ENCODE measurements at regions not wholly inside any gene's neighbourhood (a gene's known extent, or its start where the extent isn't known, plus 50 kb on each side); places are given as distances from the start of the nearest gene placed in this dataset.

- Histone ChIP-seq H3K27ac (replicated peaks) (no peak overlapping the region), H3K9me3 (replicated peaks) (no peaks in the 10 kb centered on the region), H3K27me3 (ENCODE audit: low read depth) (no peaks in the 10 kb centered on the region), H3K36me3 (no peaks in the 10 kb centered on the region), H3K4me1 (peaks cover 42% of the 10 kb centered on the region), H3K4me3 (no peak overlapping the region)
- no peak for DNase-seq
- no peak for TF ChIP-seq CTCF (IDR thresholded peaks at IDR 0.05; ENCODE audit: borderline replicate concordance)
- intact Hi-C loops (cut with micrococcal nuclease): no loop called here
These were observed 158.3 kb upstream of the DTNA start for GRCh38 chr18:34551824-34552223.

GRCh38 chr18:34562252-34562870, 147.7 kb upstream of the DTNA start:
- DNase-seq: no peak
- Histone ChIP-seq H3K4me3 (peak overlapping the region; percentile 22), H3K9me3 (replicated peaks) (no peaks in the 10 kb centered on the region), H3K27me3 (ENCODE audit: low read depth) (no peaks in the 10 kb centered on the region), H3K4me1 (peaks cover 17% of the 10 kb centered on the region), H3K27ac (replicated peaks) (peak overlapping the region; percentile 55), H3K36me3 (no peaks in the 10 kb centered on the region)
- intact Hi-C loops (cut with micrococcal nuclease): no loop called here
- TF ChIP-seq CTCF (IDR thresholded peaks at IDR 0.05; ENCODE audit: borderline replicate concordance): no peak

GRCh38 chr18:34567857-34568256, 142.2 kb upstream of the DTNA start:
- intact Hi-C loops (cut with micrococcal nuclease): no loop called here
- H3K27ac ChIP-seq (replicated peaks): no peak overlapping the region
- TF ChIP-seq CTCF (IDR thresholded peaks at IDR 0.05; ENCODE audit: borderline replicate concordance): no peak
- H3K4me3 ChIP-seq: no peak overlapping the region
- H3K27me3 ChIP-seq (ENCODE audit: low read depth): no peaks in the 10 kb centered on the region
- no peaks in the 10 kb centered on the region for H3K9me3 ChIP-seq (replicated peaks)
- H3K36me3 ChIP-seq: no peaks in the 10 kb centered on the region
- DNase-seq: no peak
- H3K4me1 ChIP-seq: no peaks in the 10 kb centered on the region

- DNase-seq: no peak
- no peaks in the 10 kb centered on the region for H3K27me3 ChIP-seq (ENCODE audit: low read depth)
These were observed 133.5 kb upstream of the DTNA start for GRCh38 chr18:34576622-34577021.

GRCh38 chr18:34583895-34584294, 126.2 kb upstream of the DTNA start:
- DNase-seq: no peak
- H3K4me1 ChIP-seq: no peaks in the 10 kb centered on the region
- intact Hi-C loops (cut with micrococcal nuclease): no loop called here
- peaks cover 21% of the 10 kb centered on the region for H3K9me3 ChIP-seq (replicated peaks)
- H3K27me3 ChIP-seq (ENCODE audit: low read depth): no peaks in the 10 kb centered on the region
- H3K27ac ChIP-seq (replicated peaks): no peak overlapping the region
- TF ChIP-seq CTCF (IDR thresholded peaks at IDR 0.05; ENCODE audit: borderline replicate concordance): no peak
- H3K36me3 ChIP-seq: no peaks in the 10 kb centered on the region
- H3K4me3 ChIP-seq: no peak overlapping the region

More at GRCh38 chr18:34576622-34577021, 133.5 kb upstream of the DTNA start:
- Histone ChIP-seq H3K4me1 (no peaks in the 10 kb centered on the region), H3K4me3 (no peak overlapping the region), H3K9me3 (replicated peaks) (peaks cover 26% of the 10 kb centered on the region), H3K27ac (replicated peaks) (no peak overlapping the region), H3K36me3 (no peaks in the 10 kb centered on the region)
- no peak for TF ChIP-seq CTCF (IDR thresholded peaks at IDR 0.05; ENCODE audit: borderline replicate concordance)
- intact Hi-C loops (cut with micrococcal nuclease): no loop called here
